CD4-positive, alpha-beta T cell treated with Interleukin-17A for 1 hour (primary cell): ENCODE measurements at regions not wholly inside any gene's neighbourhood (a gene's known extent, or its start where the extent isn't known, plus 50 kb on each side); places are given as distances from the start of the nearest gene placed in this dataset.
"Not testable (repeated sequence)": the region's sequence is repeated elsewhere in the genome, so short reads cannot be mapped to it uniquely, and the experiment has no call there.

Source experiments
- DNase-seq: peaks from one replicate; pipeline ENCODE4 v3.0.0-alpha.2; 2020

GRCh38 chr1:60949154-60949825, 133.1 kb upstream of the NFIA start:
- no peak for DNase-seq

DNA sequence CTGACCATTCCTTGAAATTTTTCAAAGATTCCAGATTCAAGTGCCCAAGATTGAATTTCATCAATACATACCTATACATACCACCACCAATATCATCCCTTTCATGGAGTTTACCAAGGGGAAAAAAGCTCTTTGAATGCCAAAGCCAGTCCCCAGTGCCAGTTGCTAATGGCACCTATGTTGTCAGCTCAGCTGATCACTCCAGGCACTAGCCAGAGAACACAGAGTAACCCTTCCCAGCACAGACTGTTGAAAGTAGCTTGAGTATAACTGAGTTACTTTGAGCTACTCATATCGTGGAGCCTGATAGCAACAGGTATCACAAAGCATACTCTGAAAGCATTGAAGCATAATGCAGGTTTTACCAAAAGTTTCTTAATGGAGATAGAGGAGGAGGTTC, 133.9 kb upstream of the NFIA start:
- no peak for DNase-seq

- no peak for DNase-seq
These were observed 135.0 kb upstream of the NFIA start for GRCh38 chr1:60947367-60947766.

DNA sequence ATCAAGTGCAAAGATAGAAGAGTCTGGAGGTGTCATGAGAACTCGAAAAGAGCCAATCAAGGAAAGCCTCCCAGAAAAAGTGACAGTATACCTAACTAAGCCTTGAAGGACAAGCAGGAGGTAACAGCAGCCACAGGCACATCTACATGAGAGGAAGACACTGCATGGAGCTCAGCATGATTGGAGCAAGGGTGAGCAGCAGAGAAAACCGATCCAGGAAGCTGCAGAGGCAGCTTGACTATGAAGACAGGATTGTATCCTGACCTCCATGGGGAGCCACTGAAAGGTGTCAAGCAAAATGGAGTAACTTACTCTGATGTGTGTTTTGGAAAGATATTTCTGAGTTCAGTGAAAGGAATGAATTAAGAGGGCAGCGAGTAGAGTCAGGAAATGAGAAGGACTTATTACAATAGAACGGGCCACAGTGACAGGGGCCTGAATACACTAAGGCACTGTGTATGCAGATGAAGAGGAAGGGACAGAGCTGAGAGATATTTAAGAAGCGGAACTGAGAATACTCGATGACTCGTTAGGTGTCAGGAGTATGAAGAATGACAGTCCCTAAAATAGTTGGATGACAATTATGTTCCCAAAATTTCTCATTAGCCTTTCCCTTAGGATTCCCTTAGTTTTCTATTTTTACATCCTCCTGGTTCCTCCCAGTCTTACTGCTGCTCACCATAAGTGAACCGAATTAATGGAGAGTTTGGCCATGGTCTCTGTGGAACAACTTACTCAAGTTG, 139.3 kb upstream of the NFIA start:
- no peak for DNase-seq

GRCh38 chr1:60942291-60942690, 140.1 kb upstream of the NFIA start:
- DNase-seq = no peak

DNA sequence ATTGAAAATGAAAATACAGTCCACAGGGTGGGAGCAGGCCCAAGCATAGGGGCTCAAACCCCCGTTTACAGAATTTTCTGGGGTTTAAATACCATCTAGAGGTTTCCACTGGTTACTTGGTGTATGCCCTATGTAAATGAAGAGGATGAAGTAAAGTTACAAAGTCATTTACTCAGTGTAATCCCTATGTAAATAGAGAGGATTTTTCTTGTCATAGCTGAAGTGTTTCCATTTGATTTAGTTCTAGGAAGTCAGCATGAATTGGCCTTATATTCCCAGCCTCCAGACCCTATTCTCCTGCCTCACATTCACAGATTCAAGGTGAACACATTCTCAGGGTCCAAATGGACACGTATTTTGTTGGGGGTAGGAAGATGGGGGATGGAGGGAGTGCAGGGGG, 141.7 kb upstream of the NFIA start:
- not testable (repeated sequence) for DNase-seq

DNA sequence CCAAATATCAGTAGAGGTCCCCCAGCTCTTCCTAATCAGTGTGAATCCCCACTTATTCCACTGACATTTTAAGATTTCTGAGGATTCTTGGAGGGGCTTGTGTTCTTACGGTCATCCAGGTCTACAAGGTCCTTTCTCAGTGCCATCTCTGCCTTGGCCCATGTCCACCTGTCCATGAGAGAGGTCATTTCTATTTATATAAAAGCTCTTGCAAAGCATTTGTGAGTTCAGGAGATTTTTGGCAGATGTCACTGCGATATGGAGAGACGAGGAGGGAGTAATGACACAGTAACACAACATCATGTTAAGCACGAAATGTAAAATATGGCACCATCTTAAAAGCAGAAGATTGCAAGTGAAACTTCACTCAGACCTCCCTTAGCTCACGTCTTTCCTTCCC, 144.6 kb upstream of the NFIA start:
- DNase-seq = no peak

- no peak for DNase-seq
These were observed 145.6 kb upstream of the NFIA start for GRCh38 chr1:60936591-60937342.

DNA sequence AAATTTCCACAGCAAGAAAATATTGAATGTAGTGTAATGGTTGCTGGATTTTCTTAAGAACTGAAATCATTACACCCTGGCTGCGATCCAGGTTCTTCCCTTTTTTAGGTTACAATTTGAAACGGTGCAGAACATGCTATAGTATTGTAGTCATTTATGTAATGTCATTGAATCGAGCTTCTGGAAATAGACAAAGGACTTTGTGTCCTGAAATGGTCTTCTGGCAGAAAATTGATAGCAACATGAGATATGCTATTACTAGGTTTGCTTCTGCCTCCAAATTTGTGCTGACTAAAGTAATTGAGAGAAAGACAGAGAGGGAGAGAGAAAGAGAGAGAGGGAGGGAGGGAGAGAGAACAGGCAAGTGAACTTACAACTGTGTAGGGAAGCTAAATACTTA, 146.2 kb upstream of the NFIA start:
- no peak for DNase-seq

- DNase-seq = no peak
These were observed 146.7 kb upstream of the NFIA start for GRCh38 chr1:60935599-60936110.

GRCh38 chr1:60930130-60930529, 152.2 kb upstream of the NFIA start:
- no peak for DNase-seq

DNA sequence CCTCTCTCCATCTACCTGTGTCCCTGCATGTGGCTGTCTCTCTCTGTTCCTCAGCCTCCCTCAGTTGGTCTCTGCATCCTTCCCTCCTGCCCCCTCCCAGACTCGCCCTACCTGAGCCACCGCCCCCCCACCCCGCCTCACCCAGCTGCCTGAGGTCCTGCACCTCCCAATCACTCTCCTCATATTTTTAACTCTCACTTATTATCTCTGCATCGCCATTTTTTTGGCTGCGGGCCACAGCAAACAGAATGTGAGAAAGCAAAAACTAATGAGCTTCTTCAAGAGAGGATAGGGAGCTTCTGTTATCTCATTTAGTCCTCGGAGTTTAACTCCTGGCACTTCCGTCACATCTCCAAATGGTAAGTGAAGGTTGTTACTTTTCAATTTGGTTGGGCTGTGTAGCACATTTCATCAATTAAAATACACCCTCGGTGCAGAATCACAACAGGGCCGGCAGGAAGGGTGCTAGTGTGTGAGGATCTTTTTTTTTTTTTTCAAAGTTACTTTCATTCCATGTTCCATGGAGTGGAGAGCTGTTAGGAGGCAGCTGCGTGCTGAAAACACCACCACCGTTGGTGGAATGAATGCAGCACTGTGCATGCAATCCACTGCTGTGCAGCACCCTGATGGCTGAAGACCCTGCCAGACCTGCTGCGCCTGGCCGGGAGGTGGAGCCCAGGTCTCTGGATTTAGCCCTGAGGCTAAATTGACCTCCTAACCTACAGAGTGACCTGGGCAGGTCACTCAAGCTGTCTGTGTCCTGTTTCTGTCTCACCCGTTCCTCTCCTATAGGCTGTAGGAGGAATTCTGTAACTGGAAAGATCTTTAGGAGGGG, 157.2 kb upstream of the NFIA start:
- no peak for DNase-seq

DNA sequence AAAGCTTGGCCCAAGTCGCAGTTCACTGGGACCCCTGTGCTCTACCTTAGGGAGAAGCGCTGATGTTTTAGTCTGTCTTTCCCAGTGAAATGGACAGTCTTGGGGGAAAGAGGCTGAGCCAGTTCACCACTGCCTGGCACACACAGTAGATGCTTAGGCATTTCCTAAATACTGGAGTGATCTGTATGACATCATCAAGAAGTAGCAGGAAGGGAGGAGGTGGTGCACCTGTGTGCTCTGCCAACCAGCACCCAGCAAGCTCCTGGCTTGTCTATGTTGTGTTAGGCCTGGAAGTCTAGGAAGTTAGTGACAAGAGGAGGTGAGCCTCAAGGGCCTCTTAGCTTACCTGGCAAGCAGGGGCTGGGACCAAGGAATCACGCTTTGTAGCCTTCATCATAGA, 158.2 kb upstream of the NFIA start:
- DNase-seq = no peak

DNA sequence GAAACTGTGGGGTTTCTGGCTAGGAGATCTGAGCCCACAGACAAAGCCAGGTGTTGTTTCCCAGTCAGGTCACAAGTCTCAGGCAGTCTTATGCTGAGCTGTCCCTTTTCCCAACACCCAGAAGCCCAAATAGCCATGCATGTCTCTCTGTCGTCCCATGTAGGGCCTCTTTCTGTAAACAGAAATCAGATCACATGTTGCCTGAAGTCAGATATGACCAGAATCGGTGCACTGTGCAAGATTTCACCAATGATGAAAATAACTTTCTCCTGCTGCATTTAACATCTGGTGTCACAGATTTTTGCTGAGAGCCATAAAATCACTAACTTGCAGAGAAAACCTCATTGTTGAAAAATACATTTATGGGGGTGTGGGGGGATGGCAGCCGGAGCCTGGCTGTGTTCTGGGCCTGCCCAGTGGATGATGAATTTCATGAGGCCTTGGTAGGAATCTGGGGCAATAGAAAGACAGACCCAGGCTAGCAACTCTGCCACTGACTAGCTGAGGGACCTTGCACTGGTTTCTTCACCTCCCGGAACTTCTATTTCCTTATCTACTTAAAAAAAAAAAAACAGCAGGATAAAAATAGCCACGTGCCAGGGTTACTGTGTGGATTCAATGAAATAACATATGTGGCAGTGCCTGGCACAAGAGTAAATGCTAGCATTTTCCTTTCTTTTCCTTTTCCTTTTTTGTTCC, 158.8 kb upstream of the NFIA start:
- no peak for DNase-seq

DNA sequence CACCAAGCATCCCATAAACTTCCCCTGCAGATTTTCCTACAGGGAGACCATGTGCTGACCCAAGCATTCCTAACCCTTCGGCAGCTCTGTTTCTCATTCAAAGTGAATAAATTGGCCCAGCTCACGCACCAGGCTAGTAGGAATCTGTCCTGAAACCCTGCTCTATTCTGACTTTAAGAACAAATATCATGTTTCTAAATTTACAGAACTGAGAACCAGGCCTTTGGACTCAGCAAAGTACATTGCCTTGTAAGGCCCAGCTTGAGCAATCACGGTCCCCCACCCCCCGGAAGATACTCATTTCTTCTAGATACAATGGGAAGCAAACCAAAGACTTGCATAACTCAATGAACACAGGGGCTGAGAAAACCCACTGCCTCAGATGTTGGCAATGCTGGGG, 160.1 kb upstream of the NFIA start:
- DNase-seq = no peak

DNA sequence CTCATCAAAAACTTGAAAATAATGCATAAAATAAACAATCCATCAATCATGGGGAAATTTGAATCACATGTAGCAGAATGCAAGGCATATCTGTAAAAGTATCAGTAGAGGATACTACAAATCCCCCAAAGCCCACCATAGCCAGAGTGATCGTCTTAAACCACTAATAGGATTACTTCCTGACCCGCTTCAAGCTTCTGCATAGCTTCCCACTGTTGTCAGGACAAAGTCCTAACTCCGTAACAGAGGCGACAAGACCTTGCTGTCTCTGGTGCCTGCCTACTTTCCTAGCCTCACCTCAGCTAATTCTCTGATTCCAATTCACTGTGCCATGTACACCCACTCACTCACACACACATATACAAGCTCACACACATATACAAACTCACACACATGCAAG, 161.2 kb upstream of the NFIA start:
- no peak for DNase-seq

DNA sequence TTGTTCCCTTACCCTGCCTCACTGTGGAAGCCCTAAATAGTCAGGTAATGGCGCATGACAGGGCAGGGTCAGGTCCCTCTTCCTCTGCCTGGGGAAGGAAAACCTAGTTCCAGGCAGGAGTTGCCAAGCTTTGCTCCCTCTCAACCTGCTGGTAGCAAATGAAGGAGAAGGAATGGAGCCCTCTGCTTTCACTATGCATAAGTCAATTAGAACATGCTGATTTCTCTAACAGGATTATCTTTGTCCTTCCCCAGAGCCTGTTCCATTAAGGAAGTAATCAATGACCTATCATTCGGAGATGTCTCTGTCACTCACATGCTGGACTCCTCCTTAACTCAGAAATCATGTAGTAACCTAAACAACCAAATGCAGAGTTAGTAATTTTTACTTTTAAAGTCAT, 161.8 kb upstream of the NFIA start:
- DNase-seq = no peak

DNA sequence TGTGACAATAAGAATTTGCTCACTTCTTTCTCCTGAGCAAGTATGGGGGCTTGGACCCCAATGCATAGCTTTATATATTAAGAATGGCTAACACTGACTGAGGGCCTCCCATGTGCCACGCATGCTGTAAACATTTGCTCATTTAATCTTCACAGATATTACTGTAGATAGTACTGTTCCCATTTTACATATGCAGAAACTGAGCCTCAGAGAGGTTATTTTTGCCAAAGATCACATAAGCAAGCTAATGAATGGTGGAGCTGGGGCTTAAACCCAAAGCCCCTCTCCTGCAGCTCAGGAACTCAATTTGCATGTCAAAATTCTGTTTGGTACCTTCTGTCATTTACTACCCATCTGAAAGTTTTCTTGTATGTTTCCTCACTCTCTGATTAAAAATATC, 163.5 kb upstream of the NFIA start:
- no peak for DNase-seq

- DNase-seq = no peak
These were observed 165.5 kb upstream of the NFIA start for GRCh38 chr1:60916906-60917305.

GRCh38 chr1:60916199-60916598, 166.2 kb upstream of the NFIA start:
- DNase-seq = no peak

DNA sequence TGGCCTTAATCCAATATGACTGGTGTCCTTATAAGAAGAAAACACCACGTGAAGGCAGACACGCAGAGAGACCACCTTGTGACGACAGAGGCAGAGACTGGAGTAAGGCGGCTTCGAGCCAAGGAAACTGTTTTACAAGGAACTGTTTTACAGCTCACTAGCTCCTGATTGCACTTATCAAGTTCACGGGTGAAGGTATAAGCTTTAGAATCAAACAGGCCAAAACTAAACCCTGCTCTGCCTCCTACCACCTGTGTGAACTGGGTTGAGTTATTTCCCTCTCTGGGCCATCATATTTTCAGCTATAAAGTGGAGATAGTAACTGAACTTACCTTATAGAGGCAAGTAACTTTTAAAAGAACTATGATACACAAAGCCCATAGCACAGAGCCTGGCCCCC, 166.9 kb upstream of the NFIA start:
- no peak for DNase-seq

DNA sequence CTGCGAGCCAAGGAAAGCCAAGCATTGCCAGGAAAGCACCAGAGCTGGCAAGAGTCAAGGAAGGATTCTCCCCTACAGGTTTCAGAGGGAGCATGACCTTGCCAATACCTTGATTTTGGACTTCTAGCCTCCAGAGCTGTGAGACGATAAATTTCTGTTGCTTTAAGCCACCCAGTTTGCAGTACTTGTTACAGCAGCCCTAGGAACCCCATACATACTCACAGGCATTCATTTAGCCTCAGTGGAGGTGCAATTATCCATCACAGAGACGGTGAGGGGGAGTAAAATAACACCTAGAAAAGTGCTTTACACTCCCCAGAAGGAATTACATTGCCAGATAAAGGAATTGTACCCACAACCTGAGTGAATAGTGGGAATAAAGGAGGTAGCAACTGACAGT, 167.4 kb upstream of the NFIA start:
- no peak for DNase-seq
